Neural cell (in vitro differentiated cells): ENCODE measurements at regions not wholly inside any gene's neighbourhood (a gene's known extent, or its start where the extent isn't known, plus 50 kb on each side); places are given as distances from the start of the nearest gene placed in this dataset.

Source experiments
- EP300 ChIP-seq: fragments of 450-650 bp; conservative IDR thresholded peaks from 2 replicates; pipeline ENCODE4 v1.6.1; 2014; ENCODE audit warnings: antibody characterized with exemption, mild to moderate bottlenecking, moderate library complexity; ENCODE audit not compliant: poor library complexity, severe bottlenecking
- EZH2 ChIP-seq: fragments of 200-600, 300-800 bp; shearing (Covaris generic), sonication (generic); IDR thresholded peaks from 2 replicates; pipeline ENCODE4 v1.6.1; 2014; ENCODE audit warnings: antibody characterized with exemption, low read length, borderline replicate concordance, mild to moderate bottlenecking; ENCODE audit not compliant: insufficient read depth, poor library complexity, severe bottlenecking
- MXI1 ChIP-seq: fragments of 450-650 bp; conservative IDR thresholded peaks from 2 replicates; pipeline ENCODE4 v1.6.1; 2014; ENCODE audit warnings: antibody characterized with exemption, mild to moderate bottlenecking; ENCODE audit not compliant: poor library complexity, severe bottlenecking
- POLR2AphosphoS5 ChIP-seq: IDR thresholded peaks from 2 replicates; pipeline ENCODE4 v1.6.1; 2012
- RAD21 ChIP-seq: fragments of 450-650 bp; conservative IDR thresholded peaks from 2 replicates; pipeline ENCODE4 v1.6.1; 2014; ENCODE audit warnings: antibody characterized with exemption, mild to moderate bottlenecking, moderate library complexity
- SMC3 ChIP-seq: fragments of 450-650 bp; conservative IDR thresholded peaks from 2 replicates; pipeline ENCODE4 v1.6.1; 2014; ENCODE audit warnings: antibody characterized with exemption, mild to moderate bottlenecking, moderate library complexity; ENCODE audit not compliant: poor library complexity
- TF ChIP-seq, protein P1 (sequence below): fragments of 450-650 bp; IDR thresholded peaks from 2 replicates; pipeline ENCODE4 v1.5.1; 2014; ENCODE audit warnings: antibody characterized with exemption, mild to moderate bottlenecking, moderate library complexity; ENCODE audit not compliant: poor library complexity, severe bottlenecking

- TF ChIP-seq, protein P1, sequence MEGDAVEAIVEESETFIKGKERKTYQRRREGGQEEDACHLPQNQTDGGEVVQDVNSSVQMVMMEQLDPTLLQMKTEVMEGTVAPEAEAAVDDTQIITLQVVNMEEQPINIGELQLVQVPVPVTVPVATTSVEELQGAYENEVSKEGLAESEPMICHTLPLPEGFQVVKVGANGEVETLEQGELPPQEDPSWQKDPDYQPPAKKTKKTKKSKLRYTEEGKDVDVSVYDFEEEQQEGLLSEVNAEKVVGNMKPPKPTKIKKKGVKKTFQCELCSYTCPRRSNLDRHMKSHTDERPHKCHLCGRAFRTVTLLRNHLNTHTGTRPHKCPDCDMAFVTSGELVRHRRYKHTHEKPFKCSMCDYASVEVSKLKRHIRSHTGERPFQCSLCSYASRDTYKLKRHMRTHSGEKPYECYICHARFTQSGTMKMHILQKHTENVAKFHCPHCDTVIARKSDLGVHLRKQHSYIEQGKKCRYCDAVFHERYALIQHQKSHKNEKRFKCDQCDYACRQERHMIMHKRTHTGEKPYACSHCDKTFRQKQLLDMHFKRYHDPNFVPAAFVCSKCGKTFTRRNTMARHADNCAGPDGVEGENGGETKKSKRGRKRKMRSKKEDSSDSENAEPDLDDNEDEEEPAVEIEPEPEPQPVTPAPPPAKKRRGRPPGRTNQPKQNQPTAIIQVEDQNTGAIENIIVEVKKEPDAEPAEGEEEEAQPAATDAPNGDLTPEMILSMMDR: no peak
- TF ChIP-seq SMC3 (no peak), EP300 (no peak), EZH2 (no peak), POLR2AphosphoS5 (no peak), RAD21 (no peak), MXI1 (no peak)
Observed at GRCh38 chr4:162522724-162523123, 358.9 kb upstream of the FSTL5 start.
